Liver (tissue), 8 donors: ENCODE measurements at regions not wholly inside any gene's neighbourhood (a gene's known extent, or its start where the extent isn't known, plus 50 kb on each side); places are given as distances from the start of the nearest gene placed in this dataset.

Experiments
- DNase-seq: peaks from one replicate; pipeline ENCODE4 v3.0.0-alpha.2; 2017; ENCODE audit warnings: low spot score
- H3K27ac ChIP-seq, 2 donors: one replicate each; pipeline ENCODE4 v1.7.0; 2013; ENCODE audit warnings: inconsistent platforms in 2 of 2, low read length in 2 of 2, control low read depth in 1 of 2, low read depth in 1 of 2, mild to moderate bottlenecking in 1 of 2
- H3K27me3 ChIP-seq, 4 donors: one replicate each; pipeline versions ENCODE4 v1.6.1 to v1.7.0; 2013; ENCODE audit warnings: low read length in 3 of 4, inconsistent platforms in 1 of 4, mild to moderate bottlenecking in 1 of 4, moderate library complexity in 1 of 4; ENCODE audit not compliant: control insufficient read depth in 4 of 4, insufficient read depth in 4 of 4
- H3K36me3 ChIP-seq, 4 donors: one replicate each; pipeline versions ENCODE4 v1.6.1 to v1.7.0; 2013; ENCODE audit warnings: low read length in 3 of 4, mild to moderate bottlenecking in 3 of 4, low read depth in 1 of 4, moderate library complexity in 1 of 4; ENCODE audit not compliant: control insufficient read depth in 4 of 4, insufficient read depth in 3 of 4
- H3K4me1 ChIP-seq, 4 donors: one replicate each; pipeline versions ENCODE4 v1.6.1 to v1.7.0; 2013; ENCODE audit warnings: low read length in 3 of 4, mild to moderate bottlenecking in 3 of 4, moderate library complexity in 1 of 4; ENCODE audit not compliant: control insufficient read depth in 4 of 4, insufficient read depth in 4 of 4
- H3K4me3 ChIP-seq, 3 donors: one replicate each; pipeline versions ENCODE4 v1.6.1 to v1.7.0; 2013; ENCODE audit warnings: low read length in 3 of 3, control low read depth in 1 of 3, low read depth in 1 of 3, mild to moderate bottlenecking in 1 of 3
- H3K9ac ChIP-seq, 2 donors: one replicate each; pipeline ENCODE4 v1.7.0; 2013; ENCODE audit warnings: low read length in 2 of 2, mild to moderate bottlenecking in 2 of 2, moderate library complexity in 2 of 2, control low read depth in 1 of 2, low read depth in 1 of 2
- H3K9me3 ChIP-seq, 4 donors: one replicate each; pipeline versions ENCODE4 v1.6.1 to v1.7.0; 2013; ENCODE audit warnings: low read length in 3 of 4; ENCODE audit not compliant: control insufficient read depth in 4 of 4
- EGR1 ChIP-seq, 2 donors: IDR thresholded peaks; 2 replicates each; pipeline ENCODE4 v1.6.1; 2016 to 2018; ENCODE audit warnings: antibody characterized with exemption in 2 of 2, low read depth in 2 of 2
- FOXA1 ChIP-seq: IDR thresholded peaks from 2 replicates; pipeline ENCODE4 v1.6.1; 2016; ENCODE audit warnings: antibody characterized with exemption
- FOXA2 ChIP-seq: IDR thresholded peaks from 2 replicates; pipeline ENCODE4 v1.6.1; 2016; ENCODE audit warnings: antibody characterized with exemption
- GABPA ChIP-seq, 2 donors: IDR thresholded peaks in 1 of 2; conservative IDR thresholded peaks in 1 of 2; 2 replicates each; pipeline ENCODE4 v1.6.1; 2016; ENCODE audit warnings: antibody characterized with exemption in 2 of 2, mild to moderate bottlenecking in 1 of 2, moderate library complexity in 1 of 2
- HNF4A ChIP-seq, 2 donors: conservative IDR thresholded peaks; 2 replicates each; pipeline ENCODE4 v1.6.1; 2016; ENCODE audit warnings: antibody characterized with exemption in 2 of 2, mild to moderate bottlenecking in 2 of 2
- HNF4G ChIP-seq: IDR thresholded peaks from 2 replicates; pipeline ENCODE4 v1.6.1; 2016; ENCODE audit warnings: antibody characterized with exemption
- JUND ChIP-seq, 2 donors: IDR thresholded peaks; 2 replicates each; pipeline ENCODE4 v1.6.1; 2016; ENCODE audit warnings: antibody characterized with exemption in 2 of 2
- NR2F2 ChIP-seq: IDR thresholded peaks from 2 replicates; pipeline ENCODE4 v1.6.1; 2016; ENCODE audit warnings: antibody characterized with exemption
- RAD21 ChIP-seq, 2 donors: IDR thresholded peaks; 2 replicates each; pipeline ENCODE4 v1.6.1; 2016; ENCODE audit warnings: antibody characterized with exemption in 2 of 2, mild to moderate bottlenecking in 2 of 2
- RXRA ChIP-seq, 2 donors: IDR thresholded peaks; 2 replicates each; pipeline ENCODE4 v1.6.1; 2017 to 2018; ENCODE audit warnings: antibody characterized with exemption in 2 of 2, mild to moderate bottlenecking in 1 of 2
- SP1 ChIP-seq: IDR thresholded peaks from 2 replicates; pipeline ENCODE4 v1.6.1; 2018; ENCODE audit warnings: antibody characterized with exemption, mild to moderate bottlenecking
- TAF1 ChIP-seq: conservative IDR thresholded peaks from 2 replicates; pipeline ENCODE4 v1.6.1; 2016; ENCODE audit warnings: antibody characterized with exemption, mild to moderate bottlenecking
- YY1 ChIP-seq: IDR thresholded peaks from 2 replicates; pipeline ENCODE4 v1.6.1; 2016; ENCODE audit warnings: antibody characterized with exemption, mild to moderate bottlenecking
- WGBS: extraction: QIAGEN DNeasy Blood & Tissue Kit; methylation state at CpG from one replicate; pipeline ENCODE4 v1.1.7; 2013; 5-methylcytosine and 5-hydroxymethylcytosine counted together
- TF ChIP-seq, protein P1 (sequence below): IDR thresholded peaks from 2 replicates; pipeline ENCODE4 v1.6.1; 2016; ENCODE audit warnings: antibody characterized with exemption
- TF ChIP-seq, protein P2 (sequence below): IDR thresholded peaks from 2 replicates; pipeline ENCODE4 v1.6.1; 2016; ENCODE audit warnings: antibody characterized with exemption
- TF ChIP-seq, protein P3 (sequence below): IDR thresholded peaks from 2 replicates; pipeline ENCODE4 v1.6.1; 2016; ENCODE audit warnings: antibody characterized with exemption
- TF ChIP-seq, protein P4 (sequence below): IDR thresholded peaks from 2 replicates; pipeline ENCODE4 v1.6.1; 2016; ENCODE audit warnings: antibody characterized with exemption, mild to moderate bottlenecking
- TF ChIP-seq, protein P5 (sequence below): fragments of 150-350 bp; IDR thresholded peaks from 2 replicates; pipeline ENCODE4 v1.5.1; 2017; ENCODE audit warnings: improper control_type of control experiment, low read depth, low read length; ENCODE audit not compliant: missing input control
- donor health status: healthy.
- donor health status: healthy.
- donor health status: healthy.
- donor health status: healthy.
- donor health status: healthy.

DNA sequence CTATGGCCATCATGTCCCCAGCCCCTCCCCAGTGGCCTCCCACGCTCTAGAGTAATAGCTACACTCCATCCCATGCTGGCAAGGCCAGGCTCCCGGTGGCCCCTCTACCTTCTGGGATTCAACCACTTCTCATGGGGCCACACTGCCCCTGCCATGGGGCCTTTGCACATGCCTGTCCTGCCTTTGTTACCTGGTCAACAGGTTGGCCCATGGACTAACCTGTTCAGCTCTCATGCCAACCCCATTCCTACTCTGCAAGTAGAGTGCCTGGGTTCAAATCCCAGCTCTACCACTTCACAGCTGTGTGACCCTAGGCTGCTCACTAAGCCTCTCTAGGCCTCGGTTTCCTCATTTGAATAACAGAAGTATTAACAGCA, 98.5 kb downstream of the RFLNA start:
- TF ChIP-seq SP1 (no peak), HNF4G (no peak), YY1 (no peak), RXRA (IDR thresholded peaks at IDR 0.05) (no peak), GABPA (IDR thresholded peaks at IDR 0.05 in 1 of 2, conservative IDR thresholded peaks at IDR 0.05 in 1 of 2) (no peak), TAF1 (no peak), FOXA2 (no peak), JUND (IDR thresholded peaks at IDR 0.05) (no peak), RAD21 (IDR thresholded peaks at IDR 0.05) (no peak), FOXA1 (no peak), NR2F2 (no peak), HNF4A (conservative IDR thresholded peaks at IDR 0.05) (no peak), EGR1 (IDR thresholded peaks at IDR 0.05; ENCODE audit: low read depth in 2 of 2) (no peak)
- TF ChIP-seq, protein P1, sequence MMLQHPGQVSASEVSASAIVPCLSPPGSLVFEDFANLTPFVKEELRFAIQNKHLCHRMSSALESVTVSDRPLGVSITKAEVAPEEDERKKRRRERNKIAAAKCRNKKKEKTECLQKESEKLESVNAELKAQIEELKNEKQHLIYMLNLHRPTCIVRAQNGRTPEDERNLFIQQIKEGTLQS, result no peak
- TF ChIP-seq, protein P2, sequence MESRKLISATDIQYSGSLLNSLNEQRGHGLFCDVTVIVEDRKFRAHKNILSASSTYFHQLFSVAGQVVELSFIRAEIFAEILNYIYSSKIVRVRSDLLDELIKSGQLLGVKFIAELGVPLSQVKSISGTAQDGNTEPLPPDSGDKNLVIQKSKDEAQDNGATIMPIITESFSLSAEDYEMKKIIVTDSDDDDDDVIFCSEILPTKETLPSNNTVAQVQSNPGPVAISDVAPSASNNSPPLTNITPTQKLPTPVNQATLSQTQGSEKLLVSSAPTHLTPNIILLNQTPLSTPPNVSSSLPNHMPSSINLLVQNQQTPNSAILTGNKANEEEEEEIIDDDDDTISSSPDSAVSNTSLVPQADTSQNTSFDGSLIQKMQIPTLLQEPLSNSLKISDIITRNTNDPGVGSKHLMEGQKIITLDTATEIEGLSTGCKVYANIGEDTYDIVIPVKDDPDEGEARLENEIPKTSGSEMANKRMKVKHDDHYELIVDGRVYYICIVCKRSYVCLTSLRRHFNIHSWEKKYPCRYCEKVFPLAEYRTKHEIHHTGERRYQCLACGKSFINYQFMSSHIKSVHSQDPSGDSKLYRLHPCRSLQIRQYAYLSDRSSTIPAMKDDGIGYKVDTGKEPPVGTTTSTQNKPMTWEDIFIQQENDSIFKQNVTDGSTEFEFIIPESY, result no peak
- TF ChIP-seq, protein P3, sequence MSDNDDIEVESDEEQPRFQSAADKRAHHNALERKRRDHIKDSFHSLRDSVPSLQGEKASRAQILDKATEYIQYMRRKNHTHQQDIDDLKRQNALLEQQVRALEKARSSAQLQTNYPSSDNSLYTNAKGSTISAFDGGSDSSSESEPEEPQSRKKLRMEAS, result no peak
- TF ChIP-seq, protein P4, sequence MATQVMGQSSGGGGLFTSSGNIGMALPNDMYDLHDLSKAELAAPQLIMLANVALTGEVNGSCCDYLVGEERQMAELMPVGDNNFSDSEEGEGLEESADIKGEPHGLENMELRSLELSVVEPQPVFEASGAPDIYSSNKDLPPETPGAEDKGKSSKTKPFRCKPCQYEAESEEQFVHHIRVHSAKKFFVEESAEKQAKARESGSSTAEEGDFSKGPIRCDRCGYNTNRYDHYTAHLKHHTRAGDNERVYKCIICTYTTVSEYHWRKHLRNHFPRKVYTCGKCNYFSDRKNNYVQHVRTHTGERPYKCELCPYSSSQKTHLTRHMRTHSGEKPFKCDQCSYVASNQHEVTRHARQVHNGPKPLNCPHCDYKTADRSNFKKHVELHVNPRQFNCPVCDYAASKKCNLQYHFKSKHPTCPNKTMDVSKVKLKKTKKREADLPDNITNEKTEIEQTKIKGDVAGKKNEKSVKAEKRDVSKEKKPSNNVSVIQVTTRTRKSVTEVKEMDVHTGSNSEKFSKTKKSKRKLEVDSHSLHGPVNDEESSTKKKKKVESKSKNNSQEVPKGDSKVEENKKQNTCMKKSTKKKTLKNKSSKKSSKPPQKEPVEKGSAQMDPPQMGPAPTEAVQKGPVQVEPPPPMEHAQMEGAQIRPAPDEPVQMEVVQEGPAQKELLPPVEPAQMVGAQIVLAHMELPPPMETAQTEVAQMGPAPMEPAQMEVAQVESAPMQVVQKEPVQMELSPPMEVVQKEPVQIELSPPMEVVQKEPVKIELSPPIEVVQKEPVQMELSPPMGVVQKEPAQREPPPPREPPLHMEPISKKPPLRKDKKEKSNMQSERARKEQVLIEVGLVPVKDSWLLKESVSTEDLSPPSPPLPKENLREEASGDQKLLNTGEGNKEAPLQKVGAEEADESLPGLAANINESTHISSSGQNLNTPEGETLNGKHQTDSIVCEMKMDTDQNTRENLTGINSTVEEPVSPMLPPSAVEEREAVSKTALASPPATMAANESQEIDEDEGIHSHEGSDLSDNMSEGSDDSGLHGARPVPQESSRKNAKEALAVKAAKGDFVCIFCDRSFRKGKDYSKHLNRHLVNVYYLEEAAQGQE, result no peak
- TF ChIP-seq, protein P5, sequence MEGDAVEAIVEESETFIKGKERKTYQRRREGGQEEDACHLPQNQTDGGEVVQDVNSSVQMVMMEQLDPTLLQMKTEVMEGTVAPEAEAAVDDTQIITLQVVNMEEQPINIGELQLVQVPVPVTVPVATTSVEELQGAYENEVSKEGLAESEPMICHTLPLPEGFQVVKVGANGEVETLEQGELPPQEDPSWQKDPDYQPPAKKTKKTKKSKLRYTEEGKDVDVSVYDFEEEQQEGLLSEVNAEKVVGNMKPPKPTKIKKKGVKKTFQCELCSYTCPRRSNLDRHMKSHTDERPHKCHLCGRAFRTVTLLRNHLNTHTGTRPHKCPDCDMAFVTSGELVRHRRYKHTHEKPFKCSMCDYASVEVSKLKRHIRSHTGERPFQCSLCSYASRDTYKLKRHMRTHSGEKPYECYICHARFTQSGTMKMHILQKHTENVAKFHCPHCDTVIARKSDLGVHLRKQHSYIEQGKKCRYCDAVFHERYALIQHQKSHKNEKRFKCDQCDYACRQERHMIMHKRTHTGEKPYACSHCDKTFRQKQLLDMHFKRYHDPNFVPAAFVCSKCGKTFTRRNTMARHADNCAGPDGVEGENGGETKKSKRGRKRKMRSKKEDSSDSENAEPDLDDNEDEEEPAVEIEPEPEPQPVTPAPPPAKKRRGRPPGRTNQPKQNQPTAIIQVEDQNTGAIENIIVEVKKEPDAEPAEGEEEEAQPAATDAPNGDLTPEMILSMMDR, result no peak
- DNase-seq, result no peak
- peaks cover 22 to 68% (median 40%) of the 10 kb centered on the region in 4 donors for H3K4me1 ChIP-seq
- peaks cover 2 to 5% (median 2%) of the 10 kb centered on the region in 4 donors for H3K36me3 ChIP-seq
- H3K27ac ChIP-seq, result peak overlapping the region; percentile 55 to 56
- no peak overlapping the region for H3K4me3 ChIP-seq
- H3K27me3 ChIP-seq, result no peaks in the 10 kb centered on the region
- no peaks in the 10 kb centered on the region for H3K9me3 ChIP-seq
- H3K9ac ChIP-seq, result no peak overlapping the region
- 67% methylated on average over 3 of the region's 3 CpGs for WGBS
